HG03095 (cell line): ENCODE measurements at regions not wholly inside any gene's neighbourhood (a gene's known extent, or its start where the extent isn't known, plus 50 kb on each side); places are given as distances from the start of the nearest gene placed in this dataset.

ENCODE experiments used
- ATAC-seq: cut with Tn5 transposase; IDR thresholded peaks from one replicate; pipeline ENCODE4 v1.9.1; 2021; ENCODE audit warnings: moderate library complexity; ENCODE audit not compliant: unreplicated experiment

GRCh38 chr7:52502281-52502680 lies 533.2 kb upstream of the POM121L12 start:
- ATAC-seq: no peak

- no peak for ATAC-seq
These were observed 533.7 kb upstream of the POM121L12 start for GRCh38 chr7:52501696-52502095.

GRCh38 chr7:52500841-52501240 lies 534.6 kb upstream of the POM121L12 start:
- no peak for ATAC-seq

GRCh38 chr7:52498366-52498765 lies 537.1 kb upstream of the POM121L12 start:
- no peak for ATAC-seq

GRCh38 chr7:52486267-52486666 lies 549.2 kb upstream of the POM121L12 start:
- ATAC-seq: no peak

GRCh38 chr7:52482076-52482475 lies 553.4 kb upstream of the POM121L12 start:
- ATAC-seq: no peak

- no peak for ATAC-seq
These were observed 553.9 kb upstream of the POM121L12 start for GRCh38 chr7:52481571-52481970.

- ATAC-seq: no peak
These were observed 555.4 kb upstream of the POM121L12 start for GRCh38 chr7:52479990-52480389.

GRCh38 chr7:52475001-52475582 lies 560.3 kb upstream of the POM121L12 start:
- no peak for ATAC-seq

- ATAC-seq: no peak
These were observed 561.7 kb upstream of the POM121L12 start for GRCh38 chr7:52473756-52474155.

- no peak for ATAC-seq
These were observed 563.3 kb upstream of the POM121L12 start for GRCh38 chr7:52472006-52472620.

- ATAC-seq: no peak
These were observed 570.2 kb upstream of the POM121L12 start for GRCh38 chr7:52465216-52465615.

- ATAC-seq: no peak
These were observed 572.1 kb upstream of the POM121L12 start for GRCh38 chr7:52463341-52463740.

- ATAC-seq: no peak
These were observed 573.0 kb upstream of the POM121L12 start for GRCh38 chr7:52462474-52462873.

GRCh38 chr7:52455571-52455970 lies 579.9 kb upstream of the POM121L12 start:
- no peak for ATAC-seq

- ATAC-seq: no peak
These were observed 584.6 kb upstream of the POM121L12 start for GRCh38 chr7:52450816-52451215.

GRCh38 chr7:52447581-52448180 lies 587.8 kb upstream of the POM121L12 start:
- ATAC-seq: no peak

- no peak for ATAC-seq
These were observed 599.2 kb upstream of the POM121L12 start for GRCh38 chr7:52436278-52436677.

GRCh38 chr7:52431082-52431815 lies 604.2 kb upstream of the POM121L12 start:
- no peak for ATAC-seq

- no peak for ATAC-seq
These were observed 612.2 kb upstream of the POM121L12 start for GRCh38 chr7:52423251-52423650.

- no peak for ATAC-seq
These were observed 622.4 kb upstream of the POM121L12 start for GRCh38 chr7:52413051-52413450.

- no peak for ATAC-seq
These were observed 625.4 kb upstream of the POM121L12 start for GRCh38 chr7:52410032-52410431.
